K562 (cell line): ENCODE measurements at regions not wholly inside any gene's neighbourhood (a gene's known extent, or its start where the extent isn't known, plus 50 kb on each side); places are given as distances from the start of the nearest gene placed in this dataset.

ENCODE experiments used
- EZH2 ChIP-seq: IDR thresholded peaks from 2 replicates; pipeline ENCODE4 v1.6.1; 2012; ENCODE audit warnings: low read depth, mild to moderate bottlenecking, inconsistent platforms, low read length, borderline replicate concordance
- IRF2 ChIP-seq: sonication (generic); formaldehyde crosslinking; IDR thresholded peaks from 2 replicates; pipeline ENCODE4 v1.8.1; 2022; ENCODE audit warnings: mild to moderate bottlenecking, missing genetic modification reagents
- KLF16 ChIP-seq: IDR thresholded peaks from 2 replicates; pipeline ENCODE4 v1.6.1; 2016; ENCODE audit warnings: antibody characterized with exemption
- NFATC3 ChIP-seq: fragments of 450-650 bp; IDR thresholded peaks from 2 replicates; pipeline ENCODE4 v1.6.1; 2017; ENCODE audit warnings: mild to moderate bottlenecking
- POLR2H ChIP-seq: IDR thresholded peaks from 2 replicates; pipeline ENCODE4 v1.6.1; 2016; ENCODE audit warnings: missing genetic modification characterization, low read depth, mild to moderate bottlenecking, control low read depth, missing compliant biosample characterization, moderate library complexity
- PTBP1 ChIP-seq: fragments of 200-400 bp; formaldehyde crosslinking; IDR thresholded peaks from 2 replicates; pipeline ENCODE4 v1.6.1; 2017; ENCODE audit warnings: low read depth, low read length
- SAP30 ChIP-seq: fragments of 200-600 bp; sonication (generic); IDR thresholded peaks from 2 replicates; pipeline ENCODE4 v1.6.1; 2012; ENCODE audit warnings: borderline replicate concordance, low read depth, mild to moderate bottlenecking, moderate library complexity, low read length, control low read depth, inconsistent platforms; ENCODE audit not compliant: insufficient read depth, poor library complexity, severe bottlenecking
- SIN3A ChIP-seq, 2 experiments: fragments of 150-350 bp in 1 of 2; IDR thresholded peaks; 2 replicates each; pipeline ENCODE4 v1.6.1; 2011 to 2016; ENCODE audit warnings: borderline replicate concordance in 2 of 2, low read depth in 2 of 2, low read length in 2 of 2, mild to moderate bottlenecking in 2 of 2, moderate library complexity in 2 of 2; ENCODE audit not compliant: control insufficient read depth in 1 of 2
- SPI1 ChIP-seq: IDR thresholded peaks from 2 replicates; pipeline ENCODE4 v1.6.1; 2011; ENCODE audit warnings: low read depth, low read length, control low read depth, borderline replicate concordance
- TEAD2 ChIP-seq: fragments of 450-650 bp; IDR thresholded peaks from 2 replicates; pipeline ENCODE4 v1.6.1; 2016; ENCODE audit warnings: missing genetic modification characterization, control low read depth, missing compliant biosample characterization
- USF1 ChIP-seq: sonication (generic); formaldehyde crosslinking; IDR thresholded peaks from 2 replicates; pipeline ENCODE4 v1.9.0; 2022; ENCODE audit warnings: mild to moderate bottlenecking, missing genetic modification reagents
- ZBTB26 ChIP-seq: fragments of 450-650 bp; formaldehyde crosslinking; IDR thresholded peaks from 2 replicates; pipeline ENCODE4 v1.4.0; 2022; ENCODE audit warnings: missing genetic modification characterization
- ZFP1 ChIP-seq: fragments of 450-650 bp; formaldehyde crosslinking; IDR thresholded peaks from 2 replicates; pipeline ENCODE4 v1.4.0; 2020; ENCODE audit warnings: mild to moderate bottlenecking, mixed read lengths
- ZNF174 ChIP-seq: fragments of 250-450 bp; sonication (Bioruptor Pico); IDR thresholded peaks from 2 replicates; pipeline ENCODE4 v1.4.0; 2020; ENCODE audit warnings: mild to moderate bottlenecking
- ZNF23 ChIP-seq: fragments of 250-450 bp; sonication (Bioruptor Pico); IDR thresholded peaks from 2 replicates; pipeline ENCODE4 v1.4.0; 2020; ENCODE audit warnings: mild to moderate bottlenecking
- ZNF57 ChIP-seq: fragments of 450-650 bp; formaldehyde crosslinking; IDR thresholded peaks from 2 replicates; pipeline ENCODE4 v1.4.0; 2020; ENCODE audit warnings: mild to moderate bottlenecking, moderate library complexity
- ZZZ3 ChIP-seq: fragments of 450-650 bp; IDR thresholded peaks from 2 replicates; pipeline ENCODE4 v1.6.1; 2016; ENCODE audit warnings: antibody characterized with exemption, mild to moderate bottlenecking, moderate library complexity
- TF ChIP-seq, protein P1 (sequence below): sonication (generic); formaldehyde crosslinking; IDR thresholded peaks from 2 replicates; pipeline ENCODE4 v1.8.0; 2022; ENCODE audit warnings: mild to moderate bottlenecking, missing genetic modification reagents

- TF ChIP-seq, protein P1, sequence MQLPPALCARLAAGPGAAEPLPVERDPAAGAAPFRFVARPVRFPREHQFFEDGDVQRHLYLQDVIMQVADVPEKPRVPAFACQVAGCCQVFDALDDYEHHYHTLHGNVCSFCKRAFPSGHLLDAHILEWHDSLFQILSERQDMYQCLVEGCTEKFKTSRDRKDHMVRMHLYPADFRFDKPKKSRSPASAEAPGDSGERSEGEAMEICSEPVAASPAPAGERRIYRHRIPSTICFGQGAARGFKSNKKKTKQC (CRISPR knock-in tag), result peak; percentile 100
- TF ChIP-seq ZNF23 (CRISPR knock-in tag) (no peak), NFATC3 (no peak), SPI1 (no peak), KLF16 (no peak), ZBTB26 (no peak), ZNF57 (CRISPR knock-in tag) (no peak), ZFP1 (no peak), USF1 (CRISPR knock-in tag) (peak; percentile 54), ZZZ3 (no peak), TEAD2 (no peak), ZNF174 (CRISPR knock-in tag) (no peak), SIN3A (IDR thresholded peaks at IDR 0.05; ENCODE audit: borderline replicate concordance in 2 of 2, control insufficient read depth in 1 of 2, low read depth in 2 of 2, low read length in 2 of 2) (peak; percentile 95 to 99), IRF2 (CRISPR knock-in tag) (peak; percentile 96; the same call in 1 of the 2 replicates), EZH2 (no peak), PTBP1 (no peak), SAP30 (peak; percentile 94), POLR2H (no peak)
Observed at GRCh38 chr5:175796536-175797499, 74.6 kb upstream of the CPLX2 start (continued).
